H1 (cell line): ENCODE measurements at regions not wholly inside any gene's neighbourhood (a gene's known extent, or its start where the extent isn't known, plus 50 kb on each side); places are given as distances from the start of the nearest gene placed in this dataset.
A peak's percentile ranks its signal among the peaks of the same experiment; 100 is the strongest.

Source experiments
- CTCF ChIA-PET: fragments of 300-600 bp; sonication (Branson Sonifier 250); formaldehyde crosslinking; loops from one replicate; lab custom pipeline; 2021; ENCODE audit not compliant: partially characterized antibody; lab: Charles Lee
- POLR2A ChIA-PET: fragments of 300-600 bp; sonication (Branson Sonifier 250); formaldehyde crosslinking; loops from one replicate; lab custom pipeline; 2021; ENCODE audit warnings: inconsistent platforms; ENCODE audit not compliant: partially characterized antibody; lab: Charles Lee
- DNase-seq, 2 experiments: peaks; one replicate each; pipeline versions ENCODE4 v3.0.0 to v3.0.0-alpha.2; 2010 to 2022; ENCODE audit warnings: low spot score in 2 of 2, low read depth in 1 of 2, mixed read lengths in 1 of 2
- FAIRE-seq: peaks from 2 replicates; lab custom pipeline; 2011; peaks lifted over from hg19 to GRCh38; lab: Jason Lieb, UNC
- H2AFZ ChIP-seq: 2 replicates; pipeline ENCODE4 v1.8.1; 2012; ENCODE audit warnings: low read length, inconsistent platforms
- H2AK5ac ChIP-seq: 2 replicates; pipeline ENCODE4 v1.6.1; 2013; ENCODE audit warnings: low read depth, low read length
- H2BK120ac ChIP-seq: replicated peaks from 2 replicates; pipeline ENCODE3; 2013; ENCODE audit warnings: low read depth, low read length, inconsistent platforms
- H2BK12ac ChIP-seq: 2 replicates; pipeline ENCODE4 v1.6.1; 2013; ENCODE audit warnings: low read depth, low read length
- H2BK15ac ChIP-seq: 2 replicates; pipeline ENCODE4 v1.6.1; 2013; ENCODE audit warnings: low read length
- H2BK20ac ChIP-seq: 2 replicates; pipeline ENCODE4 v1.6.1; 2013; ENCODE audit warnings: low read length
- H2BK5ac ChIP-seq: 2 replicates; pipeline ENCODE4 v1.6.1; 2013; ENCODE audit warnings: low read depth, low read length
- H3K14ac ChIP-seq: 2 replicates; pipeline ENCODE4 v1.6.1; 2013; ENCODE audit warnings: inconsistent platforms; ENCODE audit not compliant: insufficient read length
- H3K18ac ChIP-seq: 2 replicates; pipeline ENCODE4 v1.6.1; 2013; ENCODE audit warnings: low read length; ENCODE audit errors: extremely low read depth
- H3K23ac ChIP-seq: 2 replicates; pipeline ENCODE4 v1.6.1; 2013; ENCODE audit warnings: inconsistent platforms; ENCODE audit not compliant: insufficient read length
- H3K23me2 ChIP-seq: 2 replicates; pipeline ENCODE4 v1.6.1; 2013; ENCODE audit warnings: low read depth, low read length
- H3K27ac ChIP-seq: 2 replicates; pipeline ENCODE4 v1.6.1; 2011; ENCODE audit warnings: low read depth, low read length, inconsistent platforms
- H3K27me3 ChIP-seq, 4 experiments: replicated peaks in 1 of 4; 1 replicate in 1 of 4; 2 replicates in 3 of 4; pipeline versions ENCODE4 v1.6.1 to v1.8.1; 2011 to 2013; ENCODE audit warnings: low read length in 3 of 4, mild to moderate bottlenecking in 3 of 4, inconsistent platforms in 2 of 4, mixed read lengths in 2 of 4, moderate library complexity in 1 of 4; ENCODE audit not compliant: control insufficient read depth in 3 of 4, insufficient read depth in 3 of 4; ENCODE audit errors: extremely low read depth in 1 of 4
- H3K36me3 ChIP-seq, 4 experiments: 2 replicates each; pipeline versions ENCODE4 v1.6.1 to v1.8.1; 2011 to 2013; ENCODE audit warnings: mild to moderate bottlenecking in 4 of 4, low read length in 3 of 4, moderate library complexity in 2 of 4, control low read depth in 1 of 4, inconsistent platforms in 1 of 4; ENCODE audit not compliant: insufficient read depth in 4 of 4, control insufficient read depth in 2 of 4
- H3K4ac ChIP-seq: replicated peaks from 2 replicates; pipeline ENCODE3; 2013; ENCODE audit warnings: low read length, low read depth, mixed read lengths, inconsistent platforms; ENCODE audit not compliant: insufficient read length
- H3K4me1 ChIP-seq, 4 experiments: replicated peaks in 1 of 4; 1 replicate in 1 of 4; 2 replicates in 3 of 4; pipeline versions ENCODE4 v1.6.1 to v1.8.1; 2011 to 2013; ENCODE audit warnings: low read length in 3 of 4, inconsistent platforms in 2 of 4, mixed read lengths in 1 of 4; ENCODE audit not compliant: insufficient read depth in 4 of 4, control insufficient read depth in 3 of 4
- H3K4me2 ChIP-seq, 2 experiments: 2 replicates each; pipeline versions ENCODE4 v1.6.1 to v1.8.1; 2011 to 2013; ENCODE audit warnings: low read depth in 2 of 2, low read length in 2 of 2, control low read depth in 1 of 2, inconsistent platforms in 1 of 2, mild to moderate bottlenecking in 1 of 2; ENCODE audit not compliant: insufficient read depth in 1 of 2
- H3K4me3 ChIP-seq, 4 experiments: fragments of 200-600, 300-600 bp in 1 of 4; sonication (generic), shearing (Covaris generic), sonication (Bioruptor Twin) in 1 of 4; 2 replicates each; pipeline versions ENCODE4 v1.5.1 to v1.8.1; 2011 to 2016; ENCODE audit warnings: low read length in 4 of 4, low read depth in 3 of 4, control low read depth in 2 of 4, inconsistent platforms in 2 of 4, mild to moderate bottlenecking in 2 of 4, mixed read lengths in 1 of 4, moderate library complexity in 1 of 4; ENCODE audit not compliant: insufficient read depth in 2 of 4; ENCODE audit errors: extremely low read depth in 1 of 4
- H3K56ac ChIP-seq: replicated peaks from 2 replicates; pipeline ENCODE3; 2013; ENCODE audit warnings: low read depth, mild to moderate bottlenecking, mixed read lengths, low read length, inconsistent platforms; ENCODE audit not compliant: insufficient read length
- H3K79me1 ChIP-seq: 2 replicates; pipeline ENCODE4 v1.6.1; 2013; ENCODE audit warnings: low read depth, low read length, control low read depth
- H3K79me2 ChIP-seq, 2 experiments: 2 replicates each; pipeline versions ENCODE4 v1.6.1 to v1.8.1; 2012 to 2013; ENCODE audit warnings: low read length in 2 of 2, mild to moderate bottlenecking in 2 of 2, inconsistent platforms in 1 of 2; ENCODE audit not compliant: insufficient read depth in 2 of 2, control insufficient read depth in 1 of 2
- H3K9ac ChIP-seq, 4 experiments: replicated peaks in 1 of 4; 1 replicate in 1 of 4; 2 replicates in 3 of 4; pipeline versions ENCODE4 v1.6.1 to v1.8.1; 2011 to 2013; ENCODE audit warnings: low read depth in 3 of 4, low read length in 3 of 4, control low read depth in 2 of 4, mild to moderate bottlenecking in 2 of 4, moderate library complexity in 2 of 4, inconsistent platforms in 1 of 4; ENCODE audit errors: extremely low read depth in 1 of 4
- H3K9me3 ChIP-seq, 2 experiments: 2 replicates each; pipeline versions ENCODE4 v1.6.1 to v1.8.1; 2012 to 2013; ENCODE audit warnings: mild to moderate bottlenecking in 2 of 2, moderate library complexity in 2 of 2, control low read depth in 1 of 2, inconsistent platforms in 1 of 2, low read depth in 1 of 2, low read length in 1 of 2, mixed read lengths in 1 of 2; ENCODE audit not compliant: insufficient read depth in 2 of 2
- H4K20me1 ChIP-seq, 2 experiments: replicated peaks in 1 of 2; 2 replicates each; pipeline versions ENCODE3 to v1.8.1; 2011 to 2013; ENCODE audit warnings: inconsistent platforms in 2 of 2, low read length in 2 of 2, mild to moderate bottlenecking in 1 of 2; ENCODE audit not compliant: insufficient read depth in 2 of 2, control insufficient read depth in 1 of 2
- H4K5ac ChIP-seq: 2 replicates; pipeline ENCODE4 v1.6.1; 2013; ENCODE audit warnings: low read length, low read depth, mixed read lengths, inconsistent platforms; ENCODE audit not compliant: insufficient read length
- H4K8ac ChIP-seq: 2 replicates; pipeline ENCODE4 v1.8.0; 2013; ENCODE audit warnings: mild to moderate bottlenecking, moderate library complexity, low read length, inconsistent platforms; ENCODE audit not compliant: insufficient read depth; ENCODE audit errors: extremely low read depth
- H4K91ac ChIP-seq: replicated peaks from 2 replicates; pipeline ENCODE3; 2013; ENCODE audit warnings: low read length, mixed read lengths, inconsistent platforms; ENCODE audit not compliant: insufficient read length
- SIN3A ChIP-seq, 2 experiments: IDR thresholded peaks in 1 of 2; conservative IDR thresholded peaks in 1 of 2; 2 replicates each; pipeline ENCODE4 v1.6.1; 2011 to 2012; ENCODE audit warnings: low read length in 2 of 2, improper control_type of control experiment in 1 of 2, low read depth in 1 of 2, mild to moderate bottlenecking in 1 of 2
- WGBS, 2 experiments: shearing (Covaris generic) in 1 of 2; methylation state at CpG; one replicate each; pipeline versions ENCODE4 v1.1.6 to v1.1.7; 2013 to 2015; ENCODE audit warnings: low lambda C conversion rate in 2 of 2, mixed read lengths in 2 of 2, inconsistent platforms in 1 of 2, low coverage in 1 of 2, missing lambda C conversion rate in 1 of 2; ENCODE audit not compliant: insufficient replicate concordance in 2 of 2, insufficient coverage in 1 of 2, insufficient read length in 1 of 2; ENCODE audit errors: extremely low coverage in 1 of 2, missing lambda C conversion rate in 1 of 2; 5-methylcytosine and 5-hydroxymethylcytosine counted together

GRCh38 chr2:30394096-30394495 lies 53.0 kb upstream of the LCLAT1 start:
- Histone ChIP-seq H3K4me2 (no peak overlapping the region), H2BK12ac (no peak overlapping the region), H2AK5ac (no peak overlapping the region), H3K4ac (no peak overlapping the region), H2AFZ (no peak overlapping the region; the same call in 1 of the 2 replicates), H3K27me3 (no peaks in the 10 kb centered on the region), H2BK5ac (no peak overlapping the region), H3K23me2 (no peaks in the 10 kb centered on the region), H3K56ac (no peak overlapping the region), H3K14ac (no peak overlapping the region), H3K79me1 (no peaks in the 10 kb centered on the region), H3K27ac (no peak overlapping the region), H3K4me1 (no peaks in the 10 kb centered on the region), H4K20me1 (no peaks in the 10 kb centered on the region), H2BK120ac (no peak overlapping the region), H4K8ac (peak overlapping the region; percentile 29; the same call in 1 of the 2 replicates), H3K9ac (no peak overlapping the region), H2BK20ac (no peak overlapping the region), H3K4me3 (no peak overlapping the region), H3K9me3 (no peaks in the 10 kb centered on the region), H4K5ac (no peak overlapping the region), H3K36me3 (no peaks in the 10 kb centered on the region), H3K79me2 (no peaks in the 10 kb centered on the region), H3K23ac (no peak overlapping the region), H3K18ac (no peak overlapping the region), H2BK15ac (no peak overlapping the region), H4K91ac (no peak overlapping the region)
- ChIA-PET POLR2A (no interaction called here), CTCF (interaction anchor here (1.4 to 1.7 kb wide), 3 partner anchors 32 to 318 kb away, joined by 4 read pairs; no protein-coding TSS in a partner anchor)
- 85% methylated on average over 5 of the region's 5 CpGs; no CpG with 5 or more reads in 1 of the 2 experiments for WGBS, 2 experiments
- DNase-seq (no peak), FAIRE-seq (no peak)
- TF ChIP-seq SIN3A (conservative IDR thresholded peaks at IDR 0.05 in 1 of 2, IDR thresholded peaks at IDR 0.05 in 1 of 2; ENCODE audit: low read depth in 1 of 2, low read length in 2 of 2) = no peak
